ENCODE measurements at regions not wholly inside any gene's neighbourhood (a gene's known extent, or its start where the extent isn't known, plus 50 kb on each side); places are given as distances from the start of the nearest gene placed in this dataset.

DNA sequence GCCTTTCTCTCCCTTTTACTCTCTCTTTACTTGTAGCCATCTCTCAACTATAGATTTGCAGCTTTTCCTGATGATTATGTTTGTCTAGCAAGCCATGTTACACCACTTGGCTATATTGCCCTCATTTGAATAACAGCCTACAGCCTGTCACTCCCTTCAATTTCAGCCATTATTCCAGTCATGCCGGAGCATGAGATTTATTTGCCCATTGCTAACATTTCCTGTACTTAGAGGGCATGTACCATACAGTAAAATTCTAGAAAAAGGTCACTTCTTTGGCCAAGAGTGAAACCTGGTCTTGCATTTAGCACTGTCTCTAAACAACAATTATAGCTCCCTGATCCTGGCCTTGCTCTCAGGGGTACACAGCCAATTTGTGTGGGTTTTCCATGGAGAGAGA is 221.7 kb upstream of the TMC3 start:
- TF ChIP-seq, protein P1, sequence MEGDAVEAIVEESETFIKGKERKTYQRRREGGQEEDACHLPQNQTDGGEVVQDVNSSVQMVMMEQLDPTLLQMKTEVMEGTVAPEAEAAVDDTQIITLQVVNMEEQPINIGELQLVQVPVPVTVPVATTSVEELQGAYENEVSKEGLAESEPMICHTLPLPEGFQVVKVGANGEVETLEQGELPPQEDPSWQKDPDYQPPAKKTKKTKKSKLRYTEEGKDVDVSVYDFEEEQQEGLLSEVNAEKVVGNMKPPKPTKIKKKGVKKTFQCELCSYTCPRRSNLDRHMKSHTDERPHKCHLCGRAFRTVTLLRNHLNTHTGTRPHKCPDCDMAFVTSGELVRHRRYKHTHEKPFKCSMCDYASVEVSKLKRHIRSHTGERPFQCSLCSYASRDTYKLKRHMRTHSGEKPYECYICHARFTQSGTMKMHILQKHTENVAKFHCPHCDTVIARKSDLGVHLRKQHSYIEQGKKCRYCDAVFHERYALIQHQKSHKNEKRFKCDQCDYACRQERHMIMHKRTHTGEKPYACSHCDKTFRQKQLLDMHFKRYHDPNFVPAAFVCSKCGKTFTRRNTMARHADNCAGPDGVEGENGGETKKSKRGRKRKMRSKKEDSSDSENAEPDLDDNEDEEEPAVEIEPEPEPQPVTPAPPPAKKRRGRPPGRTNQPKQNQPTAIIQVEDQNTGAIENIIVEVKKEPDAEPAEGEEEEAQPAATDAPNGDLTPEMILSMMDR (IDR thresholded peaks at IDR 0.05; ENCODE audit: extremely low read depth in 1 of 2, insufficient read depth in 1 of 2, low read depth in 1 of 2, low read length in 2 of 2) = no peak
- TF ChIP-seq POLR2A (IDR thresholded peaks at IDR 0.05; ENCODE audit: low read depth, low read length) (no peak), EZH2 (IDR thresholded peaks at IDR 0.05; ENCODE audit: borderline replicate concordance, low read depth, low read length, severe bottlenecking) (no peak), FOS (IDR thresholded peaks at IDR 0.05; ENCODE audit: borderline replicate concordance, insufficient read depth, low read length) (no peak), JUN (IDR thresholded peaks at IDR 0.05; ENCODE audit: borderline replicate concordance, insufficient read depth, insufficient read length, low read depth) (no peak), POLR2AphosphoS5 (IDR thresholded peaks at IDR 0.05; ENCODE audit: insufficient read depth, low read depth, low read length) (no peak), MYC (IDR thresholded peaks at IDR 0.05; ENCODE audit: low read depth, low read length) (no peak), GATA2 (IDR thresholded peaks at IDR 0.05; ENCODE audit: insufficient read depth, insufficient read length, low read depth, low read length) (no peak)
- TF ChIP-seq, protein P2, sequence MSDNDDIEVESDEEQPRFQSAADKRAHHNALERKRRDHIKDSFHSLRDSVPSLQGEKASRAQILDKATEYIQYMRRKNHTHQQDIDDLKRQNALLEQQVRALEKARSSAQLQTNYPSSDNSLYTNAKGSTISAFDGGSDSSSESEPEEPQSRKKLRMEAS (IDR thresholded peaks at IDR 0.05; ENCODE audit: insufficient read depth, insufficient read length) = no peak
